KMS-11 (cell line): ENCODE measurements at regions not wholly inside any gene's neighbourhood (a gene's known extent, or its start where the extent isn't known, plus 50 kb on each side); places are given as distances from the start of the nearest gene placed in this dataset.

Experiments
- H2AFZ ChIP-seq: fragments of 200-600 bp; sonication (generic); 2 replicates; pipeline ENCODE4 v1.6.1; 2016; ENCODE audit warnings: antibody characterized with exemption, mixed run types, low read depth
- H3K27ac ChIP-seq: fragments of 200-600 bp; sonication (generic); 2 replicates; pipeline ENCODE4 v1.6.1; 2016; ENCODE audit warnings: mild to moderate bottlenecking, mixed run types
- H3K27me3 ChIP-seq: fragments of 200-600 bp; sonication (generic); 2 replicates; pipeline ENCODE4 v1.6.1; 2017; ENCODE audit warnings: mild to moderate bottlenecking, low read depth, mixed run types, moderate library complexity; ENCODE audit not compliant: insufficient read depth
- H3K36me3 ChIP-seq: fragments of 200-600 bp; sonication (generic); 2 replicates; pipeline ENCODE4 v1.6.1; 2017; ENCODE audit warnings: mild to moderate bottlenecking, mixed run types; ENCODE audit not compliant: insufficient read depth
- H3K4me1 ChIP-seq: fragments of 200-600 bp; sonication (generic); 2 replicates; pipeline ENCODE4 v1.6.1; 2016; ENCODE audit warnings: mild to moderate bottlenecking, low read depth, mixed run types; ENCODE audit not compliant: poor library complexity, severe bottlenecking
- H3K4me2 ChIP-seq: fragments of 200-600 bp; sonication (generic); 2 replicates; pipeline ENCODE4 v1.7.0; 2016; ENCODE audit warnings: mild to moderate bottlenecking, mixed run types
- H3K4me3 ChIP-seq: fragments of 200-600 bp; sonication (generic); IDR thresholded peaks from 2 replicates; pipeline ENCODE4 v1.6.1; 2017; ENCODE audit warnings: low read depth, low read length, mixed read lengths; ENCODE audit not compliant: insufficient read depth
- H3K79me2 ChIP-seq: fragments of 200-600 bp; sonication (generic); 2 replicates; pipeline ENCODE4 v1.6.1; 2016; ENCODE audit warnings: low read depth, mixed run types; ENCODE audit not compliant: insufficient read depth
- H3K9ac ChIP-seq: fragments of 200-600 bp; sonication (generic); 2 replicates; pipeline ENCODE4 v1.6.1; 2016; ENCODE audit warnings: mild to moderate bottlenecking, mixed run types
- H4K20me1 ChIP-seq: fragments of 200-600 bp; sonication (generic); 2 replicates; pipeline ENCODE4 v1.6.1; 2016; ENCODE audit warnings: mild to moderate bottlenecking, mixed run types; ENCODE audit not compliant: insufficient read depth
- CTCF ChIP-seq: fragments of 200-600 bp; sonication (generic); conservative IDR thresholded peaks from 2 replicates; pipeline ENCODE4 v1.6.1; 2017; ENCODE audit warnings: low read depth, mild to moderate bottlenecking, antibody characterized with exemption, low read length, moderate library complexity, mixed read lengths

- Histone ChIP-seq H4K20me1 (no peaks in the 10 kb centered on the region), H2AFZ (no peak overlapping the region), H3K27ac (no peak overlapping the region), H3K27me3 (no peaks in the 10 kb centered on the region), H3K36me3 (no peaks in the 10 kb centered on the region), H3K9ac (no peak overlapping the region), H3K79me2 (no peaks in the 10 kb centered on the region), H3K4me3 (no peak overlapping the region), H3K4me1 (no peaks in the 10 kb centered on the region), H3K4me2 (no peak overlapping the region)
- TF ChIP-seq CTCF = no peak
Measured at GRCh38 chr16:56042416-56042815, 148.9 kb upstream of the GNAO1 start.

- Histone ChIP-seq H3K27me3 (no peaks in the 10 kb centered on the region), H3K4me1 (no peaks in the 10 kb centered on the region), H2AFZ (no peak overlapping the region), H4K20me1 (no peaks in the 10 kb centered on the region), H3K4me3 (no peak overlapping the region), H3K79me2 (no peaks in the 10 kb centered on the region), H3K27ac (no peak overlapping the region), H3K4me2 (no peak overlapping the region), H3K9ac (no peak overlapping the region), H3K36me3 (no peaks in the 10 kb centered on the region)
- TF ChIP-seq CTCF = no peak; the same call in 1 of the 2 replicates
Measured at GRCh38 chr16:56041556-56042140, 149.6 kb upstream of the GNAO1 start.

GRCh38 chr16:56038564-56039098 is 152.7 kb upstream of the GNAO1 start:
- H3K36me3 ChIP-seq = no peaks in the 10 kb centered on the region
- no peak overlapping the region for H3K4me3 ChIP-seq
- no peak overlapping the region for H3K4me2 ChIP-seq
- no peaks in the 10 kb centered on the region for H4K20me1 ChIP-seq
- no peak overlapping the region for H3K27ac ChIP-seq
- H2AFZ ChIP-seq = no peak overlapping the region
- H3K27me3 ChIP-seq = no peaks in the 10 kb centered on the region
- H3K9ac ChIP-seq = no peak overlapping the region
- H3K4me1 ChIP-seq = no peaks in the 10 kb centered on the region
- TF ChIP-seq CTCF = no peak
- H3K79me2 ChIP-seq = no peaks in the 10 kb centered on the region

- no peaks in the 10 kb centered on the region for H4K20me1 ChIP-seq
- H3K79me2 ChIP-seq = no peaks in the 10 kb centered on the region
- no peak overlapping the region for H3K27ac ChIP-seq
- H3K4me3 ChIP-seq = no peak overlapping the region
- no peaks in the 10 kb centered on the region for H3K36me3 ChIP-seq
- H3K4me1 ChIP-seq = no peaks in the 10 kb centered on the region
- H3K9ac ChIP-seq = no peak overlapping the region
- H3K4me2 ChIP-seq = no peak overlapping the region
- H3K27me3 ChIP-seq = no peaks in the 10 kb centered on the region
- TF ChIP-seq CTCF = no peak
- H2AFZ ChIP-seq = no peak overlapping the region
Measured at GRCh38 chr16:56032072-56032471, 156.9 kb upstream of the CES5A start.
